ENCODE measurements at regions not wholly inside any gene's neighbourhood (a gene's known extent, or its start where the extent isn't known, plus 50 kb on each side); places are given as distances from the start of the nearest gene placed in this dataset.

GRCh38 chr11:19601235-19601634 lies 111.4 kb upstream of the NAV2 start:
- Histone ChIP-seq H3K27ac (peak overlapping the region; percentile 76 to 78), H3K4me1 (peaks cover 5 to 95% (median 61%) of the 10 kb centered on the region in 4 donors), H3K36me3 (no peaks in the 10 kb centered on the region), H3K27me3 (no peaks in the 10 kb centered on the region), H3K9me3 (no peaks in the 10 kb centered on the region), H3K4me3 (no peak overlapping the region)
- no peak for TF ChIP-seq CTCF (IDR thresholded peaks at IDR 0.05)
- no peak for DNase-seq
- intact Hi-C loops (cut with DNase I; ENCODE audit: low total_unique reads): loop anchor here (10.0 kb wide), 1 partner anchor 74 kb away; no protein-coding TSS in a partner anchor

- H3K27me3 ChIP-seq: no peaks in the 10 kb centered on the region
- peaks cover 0 to 94% (median 54%) of the 10 kb centered on the region in 4 donors for H3K4me1 ChIP-seq
- no peak for TF ChIP-seq CTCF (IDR thresholded peaks at IDR 0.05)
- intact Hi-C loops (cut with DNase I; ENCODE audit: low total_unique reads): loop anchor here (10.0 kb wide), 2 partner anchors 75 to 115 kb away; partner anchors contain the start of gene NAV2
- no peaks in the 10 kb centered on the region for H3K9me3 ChIP-seq
- DNase-seq: no peak
- H3K4me3 ChIP-seq: peak overlapping the region in 1 of 2 donors; percentile 46
- no peaks in the 10 kb centered on the region for H3K36me3 ChIP-seq
- peak overlapping the region; percentile 78 for H3K27ac ChIP-seq
These were observed 113.0 kb upstream of the NAV2 start for GRCh38 chr11:19599681-19600080.

- no peak for DNase-seq
- H3K27ac ChIP-seq: peak overlapping the region; percentile 78
- peaks cover 0 to 90% (median 54%) of the 10 kb centered on the region in 4 donors for H3K4me1 ChIP-seq
- no peaks in the 10 kb centered on the region for H3K9me3 ChIP-seq
- intact Hi-C loops (cut with DNase I; ENCODE audit: low total_unique reads): loop anchor here (10.0 kb wide), 1 partner anchor 116 kb away; the partner anchor contains the start of gene NAV2
- no peaks in the 10 kb centered on the region for H3K36me3 ChIP-seq
- peak overlapping the region; percentile 27 to 46 for H3K4me3 ChIP-seq
- no peak for TF ChIP-seq CTCF (IDR thresholded peaks at IDR 0.05)
- H3K27me3 ChIP-seq: no peaks in the 10 kb centered on the region
These were observed 113.7 kb upstream of the NAV2 start for GRCh38 chr11:19598876-19599486.

GRCh38 chr11:19598456-19598855 lies 114.2 kb upstream of the NAV2 start:
- Histone ChIP-seq H3K9me3 (no peaks in the 10 kb centered on the region), H3K4me1 (peaks cover 0 to 89% (median 53%) of the 10 kb centered on the region in 4 donors), H3K36me3 (no peaks in the 10 kb centered on the region), H3K27ac (peak overlapping the region; percentile 78), H3K27me3 (no peaks in the 10 kb centered on the region), H3K4me3 (peak overlapping the region; percentile 27 to 46)
- intact Hi-C loops (cut with DNase I; ENCODE audit: low total_unique reads): loop anchor here (10.0 kb wide), 1 partner anchor 116 kb away; the partner anchor contains the start of gene NAV2
- no peak for DNase-seq
- no peak for TF ChIP-seq CTCF (IDR thresholded peaks at IDR 0.05)

GRCh38 chr11:19597876-19598275 lies 114.8 kb upstream of the NAV2 start:
- no peak for TF ChIP-seq CTCF (IDR thresholded peaks at IDR 0.05)
- no peak for DNase-seq

More at GRCh38 chr11:19597876-19598275, 114.8 kb upstream of the NAV2 start:
- Histone ChIP-seq H3K27me3 (no peaks in the 10 kb centered on the region), H3K9me3 (no peaks in the 10 kb centered on the region), H3K4me1 (peaks cover 0 to 84% (median 52%) of the 10 kb centered on the region in 4 donors), H3K4me3 (peak overlapping the region; percentile 27 to 46), H3K27ac (peak overlapping the region; percentile 78), H3K36me3 (no peaks in the 10 kb centered on the region)
- intact Hi-C loops (cut with DNase I; ENCODE audit: low total_unique reads): loop anchor here (10.0 kb wide), 1 partner anchor 117 kb away; the partner anchor contains the start of gene NAV2

Measured in tibial artery (tissue), 4 donors.